IPS DF 19.7 (cell line): ENCODE measurements at regions not wholly inside any gene's neighbourhood (a gene's known extent, or its start where the extent isn't known, plus 50 kb on each side); places are given as distances from the start of the nearest gene placed in this dataset.

Experiments
- DNase-seq: peaks from one replicate; pipeline ENCODE4 v3.0.0-alpha.2; 2013; ENCODE audit warnings: low read depth, low spot score

GRCh38 chr4:147355847-147356246 lies 125.0 kb upstream of the EDNRA start:
- no peak for DNase-seq

DNA sequence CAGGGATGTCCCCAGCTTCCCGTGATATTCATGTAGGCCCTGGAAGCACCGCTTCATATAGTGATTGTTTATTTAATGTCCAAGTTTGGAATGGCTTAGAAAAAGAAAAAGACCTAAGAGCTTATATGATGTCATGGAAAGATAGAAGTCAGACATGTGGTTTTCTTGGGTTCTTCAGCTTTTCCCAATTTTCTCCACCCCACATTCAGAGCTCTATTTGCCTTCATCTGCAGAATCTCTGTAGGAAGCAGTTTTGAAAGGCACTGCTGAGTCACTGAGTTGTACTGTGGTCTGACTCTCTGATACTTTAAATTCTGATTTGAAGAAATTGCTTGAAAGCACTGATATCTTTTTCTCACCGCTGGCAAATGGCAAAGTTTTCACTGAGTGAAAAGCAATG lies 120.6 kb upstream of the EDNRA start:
- DNase-seq, result no peak

DNA sequence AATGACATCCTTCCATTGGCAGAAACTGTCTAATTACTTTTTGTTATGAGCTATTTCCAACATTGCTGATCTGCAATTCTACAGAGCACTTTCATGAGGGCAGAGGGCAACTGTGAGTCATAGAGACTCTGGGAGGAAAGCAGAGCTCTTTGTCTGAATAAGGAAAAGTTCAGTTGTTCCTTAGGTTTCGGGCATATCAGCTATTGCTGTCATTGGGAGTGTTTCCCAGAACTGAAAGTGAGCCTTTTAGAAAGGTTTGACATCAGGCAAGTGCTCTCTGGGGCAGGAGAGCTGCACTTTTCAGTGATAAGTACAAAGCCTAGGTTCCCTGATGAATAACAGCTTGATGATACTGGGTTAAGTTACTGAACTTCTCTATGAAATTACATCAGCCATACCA lies 119.2 kb upstream of the EDNRA start:
- no peak for DNase-seq

DNA sequence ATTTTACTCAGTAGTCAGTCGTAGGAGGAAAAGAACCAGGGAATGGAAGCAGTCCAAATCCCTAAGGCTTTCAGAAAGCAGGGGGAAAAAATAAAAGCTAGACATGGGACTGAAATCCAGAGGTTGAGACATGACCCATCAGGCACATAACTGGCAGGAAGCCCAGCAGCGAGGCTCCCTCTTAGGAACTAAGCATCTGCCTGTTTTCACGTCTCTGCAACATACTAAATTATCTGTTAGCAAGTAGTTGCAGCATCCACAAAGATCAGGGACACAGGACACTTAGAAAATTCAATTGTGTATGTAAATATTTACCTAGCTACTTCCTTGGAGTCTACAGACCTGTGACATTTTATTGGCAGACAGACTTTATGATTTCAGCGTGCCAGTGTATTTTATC lies 118.0 kb upstream of the EDNRA start:
- DNase-seq, result no peak

GRCh38 chr4:147363514-147363913 lies 117.4 kb upstream of the EDNRA start:
- no peak for DNase-seq

GRCh38 chr4:147365396-147365795 lies 115.5 kb upstream of the EDNRA start:
- no peak for DNase-seq

- DNase-seq, result no peak
Measured at GRCh38 chr4:147366164-147366563, 114.7 kb upstream of the EDNRA start.

DNA sequence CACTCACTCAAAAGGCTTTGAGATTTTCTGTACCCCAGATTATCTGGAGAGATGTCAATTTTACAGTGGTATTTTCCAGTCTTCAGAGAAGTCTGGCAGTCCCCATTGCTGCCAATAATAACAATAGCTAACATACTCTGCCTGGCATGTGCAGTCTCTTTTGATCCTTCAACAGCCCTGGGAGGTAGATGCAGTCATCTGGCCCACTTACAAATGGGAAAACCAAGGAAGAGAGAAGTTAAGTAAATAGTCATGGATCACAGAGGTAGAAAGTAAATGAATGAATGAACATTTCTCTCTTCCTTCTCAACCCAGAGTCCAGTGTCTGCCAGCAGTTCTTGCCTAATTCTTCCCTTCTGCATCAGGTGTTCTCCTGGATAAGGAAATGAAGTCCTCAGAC lies 113.0 kb upstream of the EDNRA start:
- no peak for DNase-seq

GRCh38 chr4:147368948-147369347 lies 111.9 kb upstream of the EDNRA start:
- DNase-seq, result no peak

DNA sequence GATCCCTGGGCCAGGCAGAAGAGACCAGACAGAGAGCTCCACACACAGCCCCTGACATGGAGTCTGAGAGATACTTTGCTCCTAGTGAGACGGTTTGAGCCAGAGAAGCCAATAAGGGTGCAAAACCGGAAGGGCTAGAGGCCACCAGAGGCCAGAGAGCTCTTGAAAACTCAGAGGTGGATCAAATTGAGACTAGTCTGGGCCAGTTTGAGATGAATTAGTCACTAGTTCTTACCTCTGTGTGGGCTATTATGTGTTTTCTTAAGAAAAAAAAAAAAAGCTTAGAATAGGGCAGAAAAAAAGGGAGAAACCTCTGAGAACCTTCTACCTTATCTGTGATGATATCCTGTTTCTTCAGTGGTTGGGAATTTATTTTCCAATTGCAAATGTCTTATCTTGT lies 110.4 kb upstream of the EDNRA start:
- DNase-seq, result no peak

- no peak for DNase-seq
Measured at GRCh38 chr4:147370881-147371280, 110.0 kb upstream of the EDNRA start.

- no peak for DNase-seq
Measured at GRCh38 chr4:147371661-147372060, 109.2 kb upstream of the EDNRA start.

DNA sequence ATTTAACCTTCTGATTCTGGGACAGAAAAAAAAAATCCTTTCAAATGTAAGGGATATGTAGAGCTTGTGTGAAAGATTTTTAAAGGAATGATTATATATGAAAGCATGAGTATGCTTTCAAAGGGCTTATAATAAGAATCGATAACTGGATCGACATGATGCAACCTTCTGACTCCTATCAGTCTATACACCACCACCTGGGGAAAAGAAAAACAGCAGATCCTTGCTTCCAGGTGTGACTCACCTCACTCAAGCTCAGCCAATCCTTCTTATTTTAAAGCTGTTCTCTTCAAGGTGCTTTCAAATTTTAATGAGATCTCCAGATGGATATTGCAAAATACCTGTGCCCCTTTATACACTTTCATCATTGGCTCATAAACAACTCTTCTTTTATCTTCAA lies 102.1 kb upstream of the EDNRA start:
- DNase-seq, result peak; percentile 40

GRCh38 chr4:147381749-147382148 lies 99.1 kb upstream of the EDNRA start:
- no peak for DNase-seq

- DNase-seq, result no peak
Measured at GRCh38 chr4:147388018-147388417, 92.9 kb upstream of the EDNRA start.

GRCh38 chr4:147396105-147396504 lies 84.8 kb upstream of the EDNRA start:
- DNase-seq, result no peak

- no peak for DNase-seq
Measured at GRCh38 chr4:147398556-147398955, 82.3 kb upstream of the EDNRA start.

GRCh38 chr4:147400721-147401120 lies 80.2 kb upstream of the EDNRA start:
- DNase-seq, result no peak

DNA sequence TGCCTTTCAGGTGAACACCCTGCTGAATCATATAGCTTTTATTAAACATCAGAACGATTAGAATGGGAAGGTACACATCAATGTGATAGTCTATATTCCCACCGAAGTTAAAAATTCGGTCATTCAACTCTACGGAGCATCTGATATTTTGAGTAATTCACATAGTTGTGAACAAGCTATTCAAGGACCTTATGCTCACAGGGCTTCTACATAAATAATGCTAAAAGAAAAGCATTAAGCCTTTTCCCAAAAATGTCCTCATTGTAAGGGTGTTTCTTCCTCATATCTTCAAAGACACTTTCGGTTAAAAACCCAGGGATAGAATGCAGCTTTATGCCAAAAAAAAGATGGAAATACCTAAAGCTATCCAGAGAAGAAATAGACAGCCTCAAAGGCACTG lies 79.7 kb upstream of the EDNRA start:
- DNase-seq, result no peak

GRCh38 chr4:147407261-147408045 lies 73.4 kb upstream of the EDNRA start:
- DNase-seq, result no peak

GRCh38 chr4:147408189-147408588 lies 72.7 kb upstream of the EDNRA start:
- no peak for DNase-seq

- DNase-seq, result no peak
Measured at GRCh38 chr4:147409350-147409749, 71.5 kb upstream of the EDNRA start.

- DNase-seq, result no peak
Measured at GRCh38 chr4:147418226-147418625, 62.7 kb upstream of the EDNRA start.

GRCh38 chr4:147421456-147421855 lies 59.4 kb upstream of the EDNRA start:
- DNase-seq, result no peak
